PC-9 (cell line): ENCODE measurements at regions not wholly inside any gene's neighbourhood (a gene's known extent, or its start where the extent isn't known, plus 50 kb on each side); places are given as distances from the start of the nearest gene placed in this dataset.

ENCODE experiments used
- BruUV-seq: library from RNA; stranded (reverse); fragments of 400-500 nt; replicated peaks from 2 replicates; lab custom pipeline; 2021; lab: Mats Ljungman, UMichigan
- CTCF ChIA-PET: fragments of 300-600 bp; sonication (Branson Sonifier 250); formaldehyde crosslinking; loops from one replicate; lab custom pipeline; 2022; ENCODE audit warnings: antibody characterized with exemption; lab: Charles Lee
- POLR2A ChIA-PET: fragments of 300-600 bp; sonication (Branson Sonifier 250); formaldehyde crosslinking; loops from one replicate; lab custom pipeline; 2022; ENCODE audit warnings: antibody characterized with exemption; ENCODE audit not compliant: unreplicated experiment; lab: Charles Lee
- DNase-seq, 2 experiments: peaks; one replicate each; pipeline versions ENCODE4 v3.0.0 to v3.0.0-alpha.2; 2015 to 2022; ENCODE audit warnings: mixed read lengths in 1 of 2
- H2AFZ ChIP-seq: fragments of 200-600 bp; sonication (generic); 2 replicates; pipeline ENCODE4 v1.8.1; 2017; ENCODE audit warnings: antibody characterized with exemption
- H3F3A ChIP-seq: fragments of 200-600 bp; sonication (generic); 2 replicates; pipeline ENCODE4 v1.8.1; 2017; ENCODE audit warnings: antibody characterized with exemption, mild to moderate bottlenecking, low read depth; ENCODE audit not compliant: insufficient read depth
- H3K27ac ChIP-seq: fragments of 200-600 bp; sonication (generic); 2 replicates; pipeline ENCODE4 v1.6.1; 2016; ENCODE audit warnings: mixed run types
- H3K27me3 ChIP-seq: fragments of 200-600 bp; sonication (generic); 2 replicates; pipeline ENCODE4 v1.6.1; 2016; ENCODE audit warnings: low read depth, mixed run types; ENCODE audit not compliant: insufficient read depth
- H3K36me3 ChIP-seq: fragments of 200-600 bp; sonication (generic); 2 replicates; pipeline ENCODE4 v1.6.1; 2016; ENCODE audit warnings: low read depth, mixed run types
- H3K4me1 ChIP-seq: fragments of 200-600 bp; sonication (generic); replicated peaks from 2 replicates; pipeline ENCODE4 v1.6.1; 2016; ENCODE audit warnings: mixed run types; ENCODE audit not compliant: insufficient read depth
- H3K4me2 ChIP-seq: fragments of 200-600 bp; sonication (generic); 2 replicates; pipeline ENCODE4 v1.6.1; 2017; ENCODE audit warnings: mixed run types
- H3K4me3 ChIP-seq: fragments of 200-600 bp; sonication (generic); 2 replicates; pipeline ENCODE4 v1.6.1; 2016; ENCODE audit warnings: mixed run types
- H3K79me2 ChIP-seq: fragments of 200-600 bp; sonication (generic); 2 replicates; pipeline ENCODE4 v1.6.1; 2017; ENCODE audit warnings: low read depth, mixed run types
- H3K9me2 ChIP-seq: fragments of 200-600 bp; sonication (generic); 2 replicates; pipeline ENCODE4 v1.8.1; 2017; ENCODE audit warnings: mild to moderate bottlenecking; ENCODE audit not compliant: insufficient read depth
- H3K9me3 ChIP-seq: fragments of 200-600 bp; sonication (generic); 2 replicates; pipeline ENCODE4 v1.8.1; 2016; ENCODE audit warnings: low read depth; ENCODE audit not compliant: insufficient read depth
- H4K20me1 ChIP-seq: fragments of 200-600 bp; sonication (generic); 2 replicates; pipeline ENCODE4 v1.8.1; 2017; ENCODE audit not compliant: insufficient read depth
- CTCF ChIP-seq: fragments of 200-600 bp; sonication (generic); conservative IDR thresholded peaks from 2 replicates; pipeline ENCODE4 v1.6.1; 2017; ENCODE audit warnings: mixed run types, antibody characterized with exemption, mild to moderate bottlenecking, moderate library complexity
- EZH2 ChIP-seq: fragments of 200-600 bp; sonication (generic); IDR thresholded peaks from 2 replicates; pipeline ENCODE4 v1.8.0; 2017; ENCODE audit warnings: antibody characterized with exemption, low read depth
- intact Hi-C: fragments of 100-400 bp; cut with micrococcal nuclease; formaldehyde crosslinking; loops from one replicate; pipeline ENCODE4 v1.10.0; 2022; ENCODE audit not compliant: unreplicated experiment

GRCh38 chr2:64196963-64197362 is 52.7 kb upstream of the PELI1 start:
- intact Hi-C loops: no loop called here
- H3K4me2 ChIP-seq: no peak overlapping the region
- no peaks in the 10 kb centered on the region for H4K20me1 ChIP-seq
- no peaks in the 10 kb centered on the region for H3K36me3 ChIP-seq
- BruUV-seq: no TSS peak
- peaks cover 6% of the 10 kb centered on the region for H3K4me1 ChIP-seq
- H3K4me3 ChIP-seq: no peak overlapping the region
- no peaks in the 10 kb centered on the region for H3K79me2 ChIP-seq
- no peaks in the 10 kb centered on the region for H3K9me2 ChIP-seq
- H3F3A ChIP-seq: 0 out of 2 replicates have a peak, but pooled peaks cover 3% of the 10 kb centered on the region
- POLR2A ChIA-PET: interaction anchor here (0.7 kb wide), 1 partner anchor 15 kb away, joined by 4 read pairs; no protein-coding TSS in a partner anchor
- CTCF ChIA-PET: interaction anchor here (0.6 kb wide), 1 partner anchor 35 kb away, joined by 11 read pairs; no protein-coding TSS in a partner anchor
- H3K9me3 ChIP-seq: 0 out of 2 replicates have a peak, but pooled peaks cover 4% of the 10 kb centered on the region
- no peak overlapping the region for H3K27ac ChIP-seq
- TF ChIP-seq EZH2 (no peak), CTCF (no peak)
- no peak overlapping the region for H2AFZ ChIP-seq
- no peak for DNase-seq
- H3K27me3 ChIP-seq: no peaks in the 10 kb centered on the region

- DNase-seq: no peak
Observed at GRCh38 chr2:64201151-64201550, 56.9 kb upstream of the PELI1 start.

GRCh38 chr2:64202206-64202845 is 58.1 kb upstream of the PELI1 start:
- Histone ChIP-seq H3K27me3 (no peaks in the 10 kb centered on the region), H3F3A (peaks cover 37% of the 10 kb centered on the region), H3K9me3 (no peaks in the 10 kb centered on the region), H4K20me1 (no peaks in the 10 kb centered on the region), H3K36me3 (no peaks in the 10 kb centered on the region), H2AFZ (peak overlapping the region; percentile 44; the same call in 1 of the 2 replicates), H3K9me2 (no peaks in the 10 kb centered on the region), H3K4me1 (peaks cover 45% of the 10 kb centered on the region), H3K4me3 (peak overlapping the region; percentile 40; the same call in 1 of the 2 replicates), H3K79me2 (no peaks in the 10 kb centered on the region), H3K4me2 (peak overlapping the region; percentile 82), H3K27ac (peak overlapping the region; percentile 93)
- DNase-seq: peak in 1 of 2 experiments; percentile 91
- intact Hi-C loops: no loop called here
- ChIA-PET POLR2A (interaction anchor here (0.6 to 0.7 kb wide), 3 partner anchors 59 to 140 kb away, joined by 3 to 14 read pairs (median 9); no protein-coding TSS in a partner anchor), CTCF (interaction anchor here (0.7 kb wide), 2 partner anchors 126 to 321 kb away, joined by 3 to 18 read pairs; no protein-coding TSS in a partner anchor)
- BruUV-seq: no TSS peak
- TF ChIP-seq EZH2: no peak
- no peak for TF ChIP-seq CTCF

More at GRCh38 chr2:64201151-64201550, 56.9 kb upstream of the PELI1 start:
- Histone ChIP-seq H3K36me3 (no peaks in the 10 kb centered on the region), H3K27ac (no peak overlapping the region), H3F3A (peaks cover 37% of the 10 kb centered on the region), H3K9me3 (no peaks in the 10 kb centered on the region), H3K9me2 (no peaks in the 10 kb centered on the region), H4K20me1 (no peaks in the 10 kb centered on the region), H2AFZ (no peak overlapping the region), H3K27me3 (no peaks in the 10 kb centered on the region), H3K4me1 (peaks cover 45% of the 10 kb centered on the region), H3K4me2 (no peak overlapping the region), H3K79me2 (no peaks in the 10 kb centered on the region), H3K4me3 (no peak overlapping the region)
- intact Hi-C loops: no loop called here
- CTCF ChIA-PET: no interaction called here
- TF ChIP-seq EZH2 (no peak), CTCF (no peak)
- BruUV-seq: no TSS peak
- POLR2A ChIA-PET: no interaction called here
